ENCODE measurements at regions not wholly inside any gene's neighbourhood (a gene's known extent, or its start where the extent isn't known, plus 50 kb on each side); places are given as distances from the start of the nearest gene placed in this dataset.

GRCh38 chr13:77429320-77430142, 102.6 kb upstream of the MYCBP2 start:
- TF ChIP-seq CTCF (IDR thresholded peaks at IDR 0.05) (no peak), NR2C2 (CRISPR knock-in tag; IDR thresholded peaks at IDR 0.05) (no peak), SP1 (CRISPR knock-in tag; conservative IDR thresholded peaks at IDR 0.05) (no peak), ETV6 (CRISPR knock-in tag; IDR thresholded peaks at IDR 0.05) (no peak), JUN (CRISPR knock-in tag; IDR thresholded peaks at IDR 0.05) (no peak), SMAD4 (CRISPR knock-in tag; IDR thresholded peaks at IDR 0.05) (no peak), MXD4 (CRISPR knock-in tag; IDR thresholded peaks at IDR 0.05; ENCODE audit: borderline replicate concordance) (no peak), FOXJ3 (CRISPR knock-in tag; IDR thresholded peaks at IDR 0.05; ENCODE audit: borderline replicate concordance) (no peak), PREB (CRISPR knock-in tag; IDR thresholded peaks at IDR 0.05; ENCODE audit: borderline replicate concordance) (no peak), IRF2 (CRISPR knock-in tag; IDR thresholded peaks at IDR 0.05; ENCODE audit: borderline replicate concordance, low read depth) (no peak)
